BJ (cell line): ENCODE measurements at regions not wholly inside any gene's neighbourhood (a gene's known extent, or its start where the extent isn't known, plus 50 kb on each side); places are given as distances from the start of the nearest gene placed in this dataset.

Experiments used
- CTCF ChIA-PET: fragments of 350-600 bp; formaldehyde crosslinking; extraction: SDS; loops from one replicate; lab custom pipeline; 2021; ENCODE audit warnings: antibody characterized with exemption, inconsistent platforms; lab: Yijun Ruan, JAX
- POLR2A ChIA-PET: fragments of 300-600 bp; sonication (Branson Sonifier 250); formaldehyde crosslinking; extraction: SDS; loops from one replicate; lab custom pipeline; 2021; ENCODE audit warnings: antibody characterized with exemption; lab: Charles Lee
- DNase-seq: peaks from one replicate; pipeline ENCODE4 v3.0.0-alpha.2; 2011; ENCODE audit warnings: low read depth
- H3K27me3 ChIP-seq: 2 replicates; pipeline ENCODE4 v1.6.0; 2011; ENCODE audit warnings: low read length; ENCODE audit not compliant: control insufficient read depth, insufficient read depth
- H3K36me3 ChIP-seq: 2 replicates; pipeline ENCODE4 v1.5.1; 2011; ENCODE audit warnings: low read length; ENCODE audit not compliant: control insufficient read depth, insufficient read depth
- H3K4me3 ChIP-seq: 2 replicates; pipeline ENCODE4 v1.5.1; 2011; ENCODE audit warnings: low read depth, mild to moderate bottlenecking, control low read depth, low read length
- TF ChIP-seq, protein P1 (sequence below): IDR thresholded peaks from 2 replicates; pipeline ENCODE4 v1.5.1; 2011; ENCODE audit warnings: low read depth, mild to moderate bottlenecking, control low read depth, inconsistent platforms, low read length, moderate library complexity; ENCODE audit not compliant: insufficient read depth

GRCh38 chr4:161188578-161188977 is 975.2 kb downstream of the FSTL5 start:
- no peak for DNase-seq
- H3K4me3 ChIP-seq = no peak overlapping the region
- TF ChIP-seq, protein P1, sequence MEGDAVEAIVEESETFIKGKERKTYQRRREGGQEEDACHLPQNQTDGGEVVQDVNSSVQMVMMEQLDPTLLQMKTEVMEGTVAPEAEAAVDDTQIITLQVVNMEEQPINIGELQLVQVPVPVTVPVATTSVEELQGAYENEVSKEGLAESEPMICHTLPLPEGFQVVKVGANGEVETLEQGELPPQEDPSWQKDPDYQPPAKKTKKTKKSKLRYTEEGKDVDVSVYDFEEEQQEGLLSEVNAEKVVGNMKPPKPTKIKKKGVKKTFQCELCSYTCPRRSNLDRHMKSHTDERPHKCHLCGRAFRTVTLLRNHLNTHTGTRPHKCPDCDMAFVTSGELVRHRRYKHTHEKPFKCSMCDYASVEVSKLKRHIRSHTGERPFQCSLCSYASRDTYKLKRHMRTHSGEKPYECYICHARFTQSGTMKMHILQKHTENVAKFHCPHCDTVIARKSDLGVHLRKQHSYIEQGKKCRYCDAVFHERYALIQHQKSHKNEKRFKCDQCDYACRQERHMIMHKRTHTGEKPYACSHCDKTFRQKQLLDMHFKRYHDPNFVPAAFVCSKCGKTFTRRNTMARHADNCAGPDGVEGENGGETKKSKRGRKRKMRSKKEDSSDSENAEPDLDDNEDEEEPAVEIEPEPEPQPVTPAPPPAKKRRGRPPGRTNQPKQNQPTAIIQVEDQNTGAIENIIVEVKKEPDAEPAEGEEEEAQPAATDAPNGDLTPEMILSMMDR = no peak
- CTCF ChIA-PET = no interaction called here
- POLR2A ChIA-PET = no interaction called here
- no peaks in the 10 kb centered on the region for H3K36me3 ChIP-seq
- no peaks in the 10 kb centered on the region for H3K27me3 ChIP-seq

DNA sequence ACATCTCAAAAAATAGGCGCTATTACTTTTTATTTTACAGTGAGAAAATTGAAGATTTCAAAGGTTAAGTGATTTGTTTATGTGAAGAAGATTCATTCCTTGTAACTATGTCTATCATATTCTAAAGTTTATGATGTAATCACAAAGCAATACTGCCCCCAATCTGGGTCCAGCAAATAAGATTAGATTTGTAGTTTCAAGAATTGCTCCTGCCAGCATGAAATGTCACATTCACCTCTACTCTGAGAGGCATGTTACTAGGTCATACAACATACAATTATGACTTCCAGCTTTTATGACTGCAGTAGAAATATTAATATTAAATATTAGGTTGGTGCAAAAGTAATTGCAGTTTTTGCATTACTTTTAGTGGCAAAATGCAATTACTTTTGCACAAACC is 976.2 kb downstream of the FSTL5 start:
- TF ChIP-seq, protein P1 = no peak
- ChIA-PET POLR2A (no interaction called here), CTCF (no interaction called here)
- Histone ChIP-seq H3K36me3 (no peaks in the 10 kb centered on the region), H3K27me3 (no peaks in the 10 kb centered on the region), H3K4me3 (no peak overlapping the region)
- no peak for DNase-seq

- ChIA-PET POLR2A (no interaction called here), CTCF (no interaction called here)
- Histone ChIP-seq H3K4me3 (no peak overlapping the region), H3K36me3 (no peaks in the 10 kb centered on the region), H3K27me3 (no peaks in the 10 kb centered on the region)
- DNase-seq = no peak
- TF ChIP-seq, protein P1 = no peak
Measured at GRCh38 chr4:161186750-161187149, 977.0 kb downstream of the FSTL5 start.

DNA sequence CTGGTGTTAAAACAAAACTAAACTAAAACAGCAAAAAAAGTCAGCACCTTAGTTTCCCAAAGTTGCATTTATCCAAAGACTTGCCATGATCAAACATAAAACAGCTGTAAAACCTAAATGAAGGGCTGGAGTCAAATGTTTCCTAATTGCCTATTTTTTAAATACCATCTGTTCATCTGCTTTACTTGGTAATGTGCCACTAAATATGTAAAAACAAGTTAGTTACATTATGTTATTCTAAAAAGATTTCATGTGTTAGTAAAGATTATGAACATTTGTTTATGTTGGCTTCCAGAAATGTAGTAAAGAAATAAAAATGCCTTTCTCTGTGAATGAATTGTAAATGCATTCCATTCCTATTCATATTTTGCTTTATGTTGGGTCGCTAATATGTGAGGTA is 977.8 kb downstream of the FSTL5 start:
- H3K4me3 ChIP-seq = no peak overlapping the region
- ChIA-PET CTCF (no interaction called here), POLR2A (no interaction called here)
- no peak for DNase-seq
- no peaks in the 10 kb centered on the region for H3K36me3 ChIP-seq
- H3K27me3 ChIP-seq = no peaks in the 10 kb centered on the region
- TF ChIP-seq, protein P1 = no peak

DNA sequence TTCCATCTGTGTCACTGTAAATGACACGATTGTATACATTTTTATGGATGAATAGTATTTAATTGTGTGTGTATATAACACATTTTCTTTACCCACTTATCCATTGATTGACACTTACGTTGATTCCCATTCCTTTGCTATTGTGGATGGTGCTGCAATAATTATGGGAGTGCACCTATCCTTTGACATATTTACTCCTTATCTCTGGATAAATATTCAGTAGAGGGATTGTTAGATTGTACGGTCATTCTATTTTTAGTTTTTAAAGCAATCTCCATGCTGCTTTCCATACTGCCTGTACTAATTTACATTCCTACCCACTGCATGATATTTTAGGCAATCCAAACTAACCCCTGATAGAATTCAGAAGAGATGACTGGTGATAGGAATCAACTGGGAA is 980.1 kb downstream of the FSTL5 start:
- H3K4me3 ChIP-seq = no peak overlapping the region
- TF ChIP-seq, protein P1 = no peak
- POLR2A ChIA-PET = no interaction called here
- DNase-seq = no peak
- no peaks in the 10 kb centered on the region for H3K27me3 ChIP-seq
- H3K36me3 ChIP-seq = no peaks in the 10 kb centered on the region
- CTCF ChIA-PET = no interaction called here
